ENCODE measurements at regions not wholly inside any gene's neighbourhood (a gene's known extent, or its start where the extent isn't known, plus 50 kb on each side); places are given as distances from the start of the nearest gene placed in this dataset.
"Not testable (repeated sequence)": the region's sequence is repeated elsewhere in the genome, so short reads cannot be mapped to it uniquely, and the experiment has no call there.

DNA sequence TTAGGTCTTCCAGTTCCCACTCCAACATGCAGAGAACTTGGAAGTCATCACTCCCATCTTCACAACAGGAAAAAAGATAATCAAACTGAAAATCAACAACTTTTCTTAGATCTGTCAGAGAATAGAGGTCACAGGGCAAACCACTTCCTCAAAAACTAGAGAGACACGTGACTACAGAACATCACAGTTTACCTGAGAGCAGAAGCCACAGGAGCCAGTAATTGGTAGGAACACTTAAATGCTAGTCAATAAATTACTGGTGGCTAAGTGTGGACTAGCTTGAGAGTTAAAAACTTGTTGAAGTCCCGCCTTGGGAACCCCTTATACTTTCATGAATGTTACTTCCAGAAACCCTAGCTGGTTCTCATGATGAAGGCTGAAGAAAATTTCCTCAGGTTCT, 81.1 kb downstream of the THSD1 start:
- not testable (repeated sequence) for DNase-seq

DNA sequence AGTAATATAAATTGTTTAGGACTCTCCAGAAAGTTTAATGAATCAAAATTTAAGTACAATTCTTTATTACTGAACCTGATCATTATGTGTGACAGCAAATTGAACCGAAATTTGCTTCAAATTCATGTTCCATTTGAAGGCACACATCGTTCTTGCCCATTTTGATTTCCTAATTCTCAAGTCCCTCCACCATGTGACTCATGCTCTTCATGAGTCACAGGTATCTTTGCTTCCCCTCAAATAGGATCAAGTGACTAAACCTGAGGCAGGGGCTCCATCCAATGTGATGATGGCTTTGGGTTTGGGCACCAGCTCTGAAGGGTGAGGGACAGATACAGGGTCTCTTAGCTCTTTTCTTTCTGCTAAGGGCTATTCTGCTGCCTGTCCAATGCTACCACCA, 86.1 kb downstream of the THSD1 start:
- no peak for DNase-seq

GRCh38 chr13:52309833-52310232, 96.1 kb downstream of the THSD1 start:
- DNase-seq, result not testable (repeated sequence)

DNA sequence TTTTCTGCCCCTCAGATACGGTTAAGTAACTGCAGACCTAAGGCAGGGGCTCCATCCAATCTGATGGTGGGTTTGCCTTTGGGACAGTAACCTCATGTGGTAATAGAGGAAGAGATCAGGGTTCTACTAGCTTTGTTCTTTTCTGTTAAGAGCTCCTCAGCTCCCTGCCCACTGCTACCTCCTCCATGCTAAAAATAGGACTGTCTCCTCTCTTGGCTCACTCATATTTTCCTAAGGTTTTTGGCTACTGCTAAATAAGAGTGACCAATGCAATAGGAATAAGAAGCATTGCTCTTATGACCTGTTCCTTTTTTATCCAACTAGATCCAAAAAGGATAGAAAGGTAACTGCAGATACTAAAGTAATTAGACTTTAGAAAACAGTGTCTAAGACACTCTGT, 99.6 kb downstream of the THSD1 start:
- DNase-seq, result not testable (repeated sequence)

GRCh38 chr13:52303098-52303497, 102.9 kb downstream of the THSD1 start:
- DNase-seq, result not testable (repeated sequence)

DNA sequence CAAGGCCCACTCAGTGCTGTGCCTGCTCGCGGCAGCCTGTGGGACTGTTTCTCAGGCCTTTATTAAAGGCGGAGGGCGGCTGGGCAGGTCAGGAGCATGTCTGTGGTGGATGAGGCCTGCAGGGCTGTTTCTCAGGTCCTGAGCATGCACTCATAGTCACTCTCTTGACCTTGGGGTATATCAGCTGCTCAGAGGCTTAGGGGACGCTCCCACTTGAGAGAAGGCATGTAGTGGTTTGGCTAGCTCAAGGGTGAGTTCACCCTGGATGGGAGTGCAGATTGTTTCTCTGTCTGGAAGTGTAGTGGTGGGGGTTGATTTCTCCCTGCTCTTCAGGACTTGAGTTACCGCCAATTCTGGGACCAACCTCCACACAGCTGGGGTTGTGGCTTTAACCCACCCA, 103.3 kb downstream of the THSD1 start:
- DNase-seq, result not testable (repeated sequence)

DNA sequence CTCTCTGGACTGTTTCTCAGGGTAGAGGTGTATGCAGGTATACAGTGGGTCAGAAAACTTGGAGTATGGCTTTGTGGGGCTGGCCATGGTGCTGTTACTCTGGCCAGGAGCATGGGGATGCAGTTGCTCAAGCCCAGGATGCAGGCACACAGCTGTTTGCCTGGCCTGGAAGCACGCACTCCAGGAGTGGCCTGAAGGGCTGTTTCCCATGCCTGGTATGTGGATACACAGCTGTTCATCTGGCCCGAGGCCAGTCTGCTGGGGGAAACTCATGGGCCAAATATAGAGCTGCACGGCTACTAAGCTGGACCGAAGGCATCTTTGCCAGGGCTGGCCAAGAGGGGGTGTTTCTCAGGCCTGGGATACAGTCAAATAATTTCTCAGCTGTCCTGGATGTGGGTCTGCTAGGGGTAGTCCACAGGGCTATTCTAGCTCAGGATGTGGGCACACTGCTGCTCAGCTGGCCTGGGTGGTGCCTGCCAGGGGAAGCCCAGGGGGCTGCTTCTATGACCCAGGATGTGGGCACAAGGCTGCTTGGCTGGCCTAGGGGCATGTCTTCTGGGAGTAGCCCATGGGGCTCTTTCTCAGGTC, 104.1 kb downstream of the THSD1 start:
- DNase-seq, result not testable (repeated sequence)

DNA sequence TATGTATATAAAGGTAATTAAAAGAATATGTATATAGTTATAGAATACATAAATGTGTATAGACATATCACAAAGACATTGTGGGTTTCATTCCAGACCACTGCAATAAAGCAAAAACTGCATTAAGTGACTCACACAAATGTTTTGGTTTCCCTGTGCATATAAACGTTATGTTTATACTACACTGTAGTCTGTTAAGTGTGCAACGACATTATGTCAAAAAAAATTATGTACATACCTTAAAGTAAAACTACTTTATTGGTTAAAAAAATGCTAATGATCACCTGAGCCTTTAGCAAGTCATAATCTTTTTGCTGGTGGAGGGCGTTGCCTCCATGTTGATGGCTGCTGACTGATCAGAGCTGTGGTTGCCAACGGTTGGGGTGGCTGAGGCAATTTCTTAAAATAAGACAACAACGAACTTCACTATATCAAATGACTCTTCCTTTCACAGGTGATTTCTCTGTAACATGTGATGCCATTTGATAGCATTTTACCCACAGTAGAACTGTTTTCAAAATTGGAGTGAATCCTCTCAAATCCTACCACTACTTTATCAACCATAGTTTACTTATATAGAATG, 107.8 kb downstream of the THSD1 start:
- DNase-seq, result not testable (repeated sequence)

- not testable (repeated sequence) for DNase-seq
Measured at GRCh38 chr13:52288891-52289290, 117.1 kb downstream of the THSD1 start.

- DNase-seq, result not testable (repeated sequence)
Measured at GRCh38 chr13:52281387-52281786, 122.0 kb upstream of the NEK3 start.

DNA sequence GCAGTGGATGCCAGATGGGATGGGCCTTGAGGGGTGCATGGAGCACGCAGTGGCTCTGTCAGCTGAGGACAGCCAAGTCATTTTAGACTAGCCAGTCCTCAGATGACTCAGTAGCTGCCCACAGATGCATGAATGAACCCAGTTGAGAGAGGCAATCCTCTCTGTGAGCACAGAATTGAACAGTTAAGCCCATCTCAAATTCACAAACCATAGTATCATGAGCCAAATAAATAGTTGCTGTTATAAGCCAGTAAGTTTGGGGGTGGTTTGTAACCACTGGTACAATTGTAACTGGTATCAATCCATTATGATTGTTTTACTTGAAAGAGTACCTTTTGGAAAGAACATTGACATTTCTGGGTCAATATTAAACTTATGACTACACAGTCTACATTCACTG, 120.0 kb upstream of the NEK3 start:
- not testable (repeated sequence) for DNase-seq

DNA sequence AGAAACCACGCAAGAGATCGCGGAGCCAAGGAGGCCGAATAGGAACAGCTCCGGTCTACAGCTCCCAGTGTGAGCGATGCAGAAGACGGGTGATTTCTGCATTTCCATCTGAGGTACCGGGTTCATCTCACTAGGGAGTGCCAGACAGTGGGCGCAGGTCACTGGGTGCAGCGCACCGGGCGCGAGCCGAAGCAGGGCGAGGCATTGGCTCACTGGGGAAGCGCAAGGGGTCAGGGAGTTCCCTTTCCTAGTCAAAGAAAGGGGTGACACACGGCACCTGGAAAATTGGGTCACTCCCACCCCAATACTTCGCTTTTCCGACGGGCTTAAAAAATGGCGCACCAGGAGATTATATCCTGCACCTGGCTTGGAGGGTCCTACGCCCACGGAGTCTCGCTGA, 94.9 kb upstream of the NEK3 start:
- DNase-seq, result not testable (repeated sequence)

DNA sequence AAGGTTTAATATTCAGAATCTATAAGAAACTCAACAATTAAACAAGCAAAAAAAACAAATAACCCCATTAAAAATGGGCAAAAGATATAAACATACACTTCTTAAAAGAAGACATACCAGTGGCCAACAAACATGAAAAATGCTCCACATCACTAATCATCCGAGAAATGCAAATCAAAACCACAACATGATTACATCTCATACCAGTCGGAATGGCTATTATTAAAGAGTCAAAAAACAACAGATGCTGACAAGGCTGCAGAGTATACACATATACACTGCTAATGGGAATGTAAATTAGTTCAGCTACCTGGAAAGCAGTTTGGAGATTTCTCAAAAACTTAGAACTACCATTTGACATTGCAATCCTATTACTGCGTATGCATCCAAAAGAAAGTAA, 81.4 kb upstream of the NEK3 start:
- not testable (repeated sequence) for DNase-seq

GRCh38 chr13:52235900-52236595, 76.7 kb upstream of the NEK3 start:
- peak in 31 of 56 donors; percentile 0 to 52 (median 10) for DNase-seq

DNA sequence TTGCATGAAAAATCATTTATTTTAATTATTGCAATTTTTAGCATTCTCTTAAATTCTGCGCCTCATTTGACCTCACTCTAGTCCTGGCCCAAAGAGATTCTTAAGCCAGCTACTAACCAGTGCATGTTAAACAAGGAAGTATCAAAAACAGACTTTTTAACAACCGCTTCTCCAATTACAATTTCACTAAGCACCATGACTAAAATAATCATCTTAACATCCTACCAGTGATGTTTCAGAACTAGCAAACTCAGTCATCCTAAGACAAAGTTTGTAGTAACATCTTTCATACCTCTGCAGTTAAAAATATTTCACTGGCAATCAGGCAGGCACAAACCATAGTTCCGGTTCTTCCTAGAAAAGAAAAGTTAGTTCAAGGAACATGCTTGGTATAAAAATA, 75.5 kb upstream of the NEK3 start:
- not testable (repeated sequence) for DNase-seq

GRCh38 chr13:52223063-52223462, 63.7 kb upstream of the NEK3 start:
- not testable (repeated sequence) for DNase-seq

- not testable (repeated sequence) for DNase-seq
Measured at GRCh38 chr13:52213920-52214319, 54.5 kb upstream of the NEK3 start.

DNA sequence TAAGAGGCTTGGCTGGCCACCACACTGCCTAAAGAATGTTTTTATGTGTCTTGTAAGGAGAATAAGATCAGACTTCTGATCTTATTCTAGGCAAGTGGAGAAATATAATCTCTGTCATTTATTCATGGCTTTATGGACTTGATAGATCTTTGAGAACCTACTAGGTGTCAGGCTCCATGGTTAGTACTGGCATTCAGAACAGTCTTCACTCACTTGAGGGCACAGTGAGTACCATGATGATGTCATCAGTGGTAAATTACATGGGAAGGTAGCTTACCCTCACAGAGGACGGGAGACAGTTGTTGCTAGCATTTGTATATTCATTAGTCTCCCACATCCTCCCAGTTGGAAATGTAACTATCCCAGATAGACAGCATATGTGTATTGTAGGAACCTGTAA, 53.5 kb upstream of the NEK3 start:
- DNase-seq, result not testable (repeated sequence)

GRCh38 chr13:52211416-52211776, 52.0 kb upstream of the NEK3 start:
- not testable (repeated sequence) for DNase-seq

- DNase-seq, result not testable (repeated sequence)
Measured at GRCh38 chr13:52210564-52211415, 51.4 kb upstream of the NEK3 start.

Measured in nucleus accumbens (tissue), 56 donors.